NCI-H1092 treated with DMSO at 0.1 percent for 48 hours (cell line): ENCODE measurements at regions not wholly inside any gene's neighbourhood (a gene's known extent, or its start where the extent isn't known, plus 50 kb on each side); places are given as distances from the start of the nearest gene placed in this dataset.
"Not testable (repeated sequence)": the region's sequence is repeated elsewhere in the genome, so short reads cannot be mapped to it uniquely, and the experiment has no call there.

Source experiments
- DNase-seq: peaks from one replicate; lab custom pipeline; 2025; lab: John Stamatoyannopoulos, UW

GRCh38 chr11:116373104-116373944 is 399.5 kb downstream of the BUD13 start:
- DNase-seq = peak; percentile 93

GRCh38 chr11:116371146-116371545 is 401.6 kb downstream of the BUD13 start:
- DNase-seq = peak; percentile 83

- no peak for DNase-seq
Measured at GRCh38 chr11:116368784-116369183, 404.0 kb downstream of the BUD13 start.

GRCh38 chr11:116366980-116367645 is 405.7 kb downstream of the BUD13 start:
- DNase-seq = no peak

- DNase-seq = no peak
Measured at GRCh38 chr11:116366451-116366850, 406.3 kb downstream of the BUD13 start.

- DNase-seq = not testable (repeated sequence)
Measured at GRCh38 chr11:116364925-116365324, 407.9 kb downstream of the BUD13 start.

GRCh38 chr11:116364348-116364747 is 408.4 kb downstream of the BUD13 start:
- no peak for DNase-seq

GRCh38 chr11:116360221-116360941 is 412.4 kb downstream of the BUD13 start:
- DNase-seq = no peak

- no peak for DNase-seq
Measured at GRCh38 chr11:116357784-116358544, 414.8 kb downstream of the BUD13 start.

GRCh38 chr11:116356451-116356850 is 416.3 kb downstream of the BUD13 start:
- peak; percentile 51 for DNase-seq

- DNase-seq = no peak
Measured at GRCh38 chr11:116355104-116355503, 417.7 kb downstream of the BUD13 start.

GRCh38 chr11:116353589-116353988 is 419.2 kb downstream of the BUD13 start:
- DNase-seq = peak; percentile 37

GRCh38 chr11:116352881-116353280 is 419.9 kb downstream of the BUD13 start:
- no peak for DNase-seq

- DNase-seq = no peak
Measured at GRCh38 chr11:116348226-116348625, 424.6 kb downstream of the BUD13 start.

- DNase-seq = no peak
Measured at GRCh38 chr11:116345575-116345974, 427.2 kb downstream of the BUD13 start.

- DNase-seq = no peak
Measured at GRCh38 chr11:116344601-116345000, 428.2 kb downstream of the BUD13 start.

GRCh38 chr11:116343270-116343669 is 429.5 kb downstream of the BUD13 start:
- DNase-seq = no peak

- no peak for DNase-seq
Measured at GRCh38 chr11:116342148-116342547, 430.6 kb downstream of the BUD13 start.

GRCh38 chr11:116339306-116340098 is 433.3 kb downstream of the BUD13 start:
- DNase-seq = no peak

- not testable (repeated sequence) for DNase-seq
Measured at GRCh38 chr11:116338500-116338899, 434.3 kb downstream of the BUD13 start.

GRCh38 chr11:116336540-116336939 is 436.2 kb downstream of the BUD13 start:
- DNase-seq = peak; percentile 27
